OCI-LY1 (cell line): ENCODE measurements at regions not wholly inside any gene's neighbourhood (a gene's known extent, or its start where the extent isn't known, plus 50 kb on each side); places are given as distances from the start of the nearest gene placed in this dataset.

Source experiments
- H2AFZ ChIP-seq: fragments of 200-600 bp; sonication (generic), shearing (Covaris generic); 2 replicates; pipeline ENCODE4 v1.6.0; 2014; ENCODE audit warnings: antibody characterized with exemption, mild to moderate bottlenecking, low read length
- H3F3A ChIP-seq: fragments of 200-600 bp; sonication (generic), shearing (Covaris generic); 2 replicates; pipeline ENCODE4 v1.6.0; 2014; ENCODE audit warnings: mild to moderate bottlenecking, antibody characterized with exemption, low read length, moderate library complexity; ENCODE audit not compliant: insufficient read depth
- H3K27ac ChIP-seq: fragments of 200-600 bp; sonication (generic); 2 replicates; pipeline ENCODE4 v1.5.1; 2014; ENCODE audit warnings: low read length, mixed run types, mild to moderate bottlenecking, low read depth; ENCODE audit not compliant: poor library complexity, severe bottlenecking
- H3K27me3 ChIP-seq: fragments of 200-600 bp; sonication (generic); 2 replicates; pipeline ENCODE4 v1.6.0; 2014; ENCODE audit warnings: antibody characterized with exemption, mild to moderate bottlenecking, low read length, moderate library complexity; ENCODE audit not compliant: insufficient read depth
- H3K36me3 ChIP-seq: fragments of 200-600 bp; sonication (generic); 2 replicates; pipeline ENCODE4 v1.6.1; 2014; ENCODE audit warnings: mild to moderate bottlenecking, antibody characterized with exemption, low read length, moderate library complexity, mixed read lengths; ENCODE audit not compliant: insufficient read depth
- H3K4me1 ChIP-seq: fragments of 200-600 bp; sonication (generic); 2 replicates; pipeline ENCODE4 v1.5.1; 2014; ENCODE audit warnings: mild to moderate bottlenecking, low read length, moderate library complexity; ENCODE audit not compliant: insufficient read depth, severe bottlenecking
- H3K4me2 ChIP-seq: fragments of 200-600 bp; sonication (generic), shearing (Covaris generic); 2 replicates; pipeline ENCODE4 v1.6.1; 2014; ENCODE audit warnings: low read length
- H3K4me3 ChIP-seq: fragments of 200-600 bp; sonication (generic); 2 replicates; pipeline ENCODE4 v1.5.1; 2014; ENCODE audit warnings: low read length, low read depth, mild to moderate bottlenecking, mixed read lengths; ENCODE audit not compliant: poor library complexity, severe bottlenecking
- H3K79me2 ChIP-seq: fragments of 200-600 bp; shearing (Covaris generic); 2 replicates; pipeline ENCODE4 v1.6.1; 2016; ENCODE audit warnings: mixed run types, low read length, mixed read lengths; ENCODE audit not compliant: insufficient read depth
- H3K9ac ChIP-seq: fragments of 200-600 bp; sonication (generic), shearing (Covaris generic); 2 replicates; pipeline ENCODE4 v1.6.1; 2014; ENCODE audit warnings: mild to moderate bottlenecking, low read length, mixed read lengths
- H3K9me2 ChIP-seq: fragments of 200-600 bp; sonication (generic), shearing (Covaris generic); 2 replicates; pipeline ENCODE4 v1.6.1; 2014; ENCODE audit warnings: low read depth, mild to moderate bottlenecking, low read length, mixed read lengths
- H3K9me3 ChIP-seq: fragments of 200-600 bp; shearing (Covaris generic); 2 replicates; pipeline ENCODE4 v1.6.1; 2014; ENCODE audit warnings: low read length, mixed read lengths
- H4K20me1 ChIP-seq: fragments of 200-600 bp; sonication (generic), shearing (Covaris generic); 2 replicates; pipeline ENCODE4 v1.6.0; 2016; ENCODE audit warnings: mild to moderate bottlenecking, low read length; ENCODE audit not compliant: insufficient read depth
- CTCF ChIP-seq: fragments of 200-600 bp; sonication (generic), shearing (Covaris generic); IDR thresholded peaks from 2 replicates; pipeline ENCODE4 v1.5.1; 2017; ENCODE audit warnings: mild to moderate bottlenecking, antibody characterized with exemption, low read length, moderate library complexity, mixed read lengths
- EZH2 ChIP-seq: fragments of 200-600 bp; sonication (generic), shearing (Covaris generic); IDR thresholded peaks from 2 replicates; pipeline ENCODE4 v1.8.0; 2017; ENCODE audit warnings: borderline replicate concordance, mixed run types, mild to moderate bottlenecking, antibody characterized with exemption, low read length, moderate library complexity, mixed read lengths

- Histone ChIP-seq H3K4me1 (no peaks in the 10 kb centered on the region), H3K4me3 (no peak overlapping the region), H3K36me3 (no peaks in the 10 kb centered on the region), H3K27ac (no peak overlapping the region), H3K9me3 (no peaks in the 10 kb centered on the region), H3K79me2 (no peaks in the 10 kb centered on the region), H3K9me2 (no peaks in the 10 kb centered on the region), H3K4me2 (no peak overlapping the region), H3K27me3 (no peaks in the 10 kb centered on the region), H3F3A (no peaks in the 10 kb centered on the region), H4K20me1 (no peaks in the 10 kb centered on the region), H2AFZ (no peak overlapping the region), H3K9ac (no peak overlapping the region)
- TF ChIP-seq CTCF: no peak
- TF ChIP-seq EZH2: no peak
Measured at GRCh38 chr5:41617843-41618515, 107.6 kb upstream of the PLCXD3 start.

GRCh38 chr5:41610386-41610785 is 100.0 kb upstream of the PLCXD3 start:
- no peak overlapping the region for H3K4me3 ChIP-seq
- TF ChIP-seq CTCF: no peak
- TF ChIP-seq EZH2: no peak
- H2AFZ ChIP-seq: no peak overlapping the region

DNA sequence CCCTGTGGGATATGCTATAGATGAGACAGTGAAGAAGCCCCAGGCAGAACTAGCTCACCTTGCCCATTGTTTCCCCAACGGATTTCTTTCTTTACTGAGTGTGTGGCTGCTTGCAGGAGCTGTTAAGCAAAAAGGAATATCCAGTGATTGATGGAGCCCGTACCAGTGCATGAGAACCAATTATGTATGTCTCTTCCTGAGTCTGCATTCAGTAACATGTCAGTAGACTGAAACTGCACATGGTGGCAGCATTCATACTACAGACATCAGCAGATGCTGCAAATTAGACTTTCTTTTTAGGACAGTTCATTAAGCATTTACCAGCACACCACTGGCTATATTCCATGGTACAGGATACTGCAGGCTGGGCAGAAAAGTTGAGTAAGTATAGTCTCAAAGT is 90.3 kb upstream of the PLCXD3 start:
- no peaks in the 10 kb centered on the region for H3K27me3 ChIP-seq
- no peaks in the 10 kb centered on the region for H3K9me3 ChIP-seq
- H2AFZ ChIP-seq: no peak overlapping the region
- H3K4me1 ChIP-seq: no peaks in the 10 kb centered on the region
- H3K9me2 ChIP-seq: no peaks in the 10 kb centered on the region
- no peak overlapping the region for H3K4me2 ChIP-seq
- no peak overlapping the region for H3K27ac ChIP-seq
- H3K4me3 ChIP-seq: no peak overlapping the region
- H3F3A ChIP-seq: no peaks in the 10 kb centered on the region
- no peaks in the 10 kb centered on the region for H3K36me3 ChIP-seq
- H3K79me2 ChIP-seq: no peaks in the 10 kb centered on the region
- H3K9ac ChIP-seq: no peak overlapping the region
- H4K20me1 ChIP-seq: no peaks in the 10 kb centered on the region
- no peak for TF ChIP-seq CTCF

More at GRCh38 chr5:41610386-41610785, 100.0 kb upstream of the PLCXD3 start:
- Histone ChIP-seq H3K79me2 (no peaks in the 10 kb centered on the region), H3K9ac (no peak overlapping the region), H3K9me2 (no peaks in the 10 kb centered on the region), H3F3A (no peaks in the 10 kb centered on the region), H4K20me1 (no peaks in the 10 kb centered on the region), H3K9me3 (no peaks in the 10 kb centered on the region), H3K36me3 (no peaks in the 10 kb centered on the region), H3K4me2 (no peak overlapping the region), H3K4me1 (no peaks in the 10 kb centered on the region), H3K27me3 (no peaks in the 10 kb centered on the region), H3K27ac (no peak overlapping the region)
